Calu3 (cell line): ENCODE measurements at regions not wholly inside any gene's neighbourhood (a gene's known extent, or its start where the extent isn't known, plus 50 kb on each side); places are given as distances from the start of the nearest gene placed in this dataset.

Source experiments
- BruUV-seq: library from RNA; stranded (reverse); fragments of 400-500 nt; replicated peaks from 2 replicates; lab custom pipeline; 2021; lab: Mats Ljungman, UMichigan
- CTCF ChIA-PET: fragments of 300-600 bp; sonication (Branson Sonifier 250); formaldehyde crosslinking; loops from one replicate; lab custom pipeline; 2022; ENCODE audit warnings: antibody characterized with exemption; lab: Charles Lee
- DNase-seq: peaks from one replicate; pipeline ENCODE4 v3.0.0; 2022
- H3K27ac Mint-ChIP-seq: one replicate; pipeline ENCODE4 v1.8.0; 2022; ENCODE audit warnings: mixed read lengths; ENCODE audit not compliant: unreplicated experiment
- H3K27me3 Mint-ChIP-seq: one replicate; pipeline ENCODE4 v1.8.0; 2022; ENCODE audit warnings: mixed read lengths; ENCODE audit not compliant: unreplicated experiment
- H3K36me3 Mint-ChIP-seq: one replicate; pipeline ENCODE4 v1.8.0; 2022; ENCODE audit warnings: mild to moderate bottlenecking, moderate library complexity, mixed read lengths; ENCODE audit not compliant: insufficient read depth, unreplicated experiment
- H3K4me1 Mint-ChIP-seq: one replicate; pipeline ENCODE4 v1.8.0; 2022; ENCODE audit warnings: mild to moderate bottlenecking, low read depth, mixed read lengths; ENCODE audit not compliant: unreplicated experiment
- H3K4me3 Mint-ChIP-seq: one replicate; pipeline ENCODE4 v1.8.0; 2022; ENCODE audit warnings: mild to moderate bottlenecking, low read depth, moderate library complexity, mixed read lengths; ENCODE audit not compliant: unreplicated experiment
- H3K9me3 Mint-ChIP-seq: one replicate; pipeline ENCODE4 v1.8.0; 2022; ENCODE audit warnings: low read depth, mixed read lengths; ENCODE audit not compliant: unreplicated experiment
- intact Hi-C: fragments of 100-400 bp; cut with micrococcal nuclease; formaldehyde crosslinking; loops from one replicate; pipeline ENCODE4 v1.10.0; 2022; ENCODE audit not compliant: unreplicated experiment
- TF ChIP-seq, protein P1 (sequence below): fragments of 200-600 bp; IDR thresholded peaks from one replicate; pipeline ENCODE4 v1.8.0; 2022; ENCODE audit warnings: antibody characterized with exemption; ENCODE audit not compliant: unreplicated experiment

- Mint-ChIP-seq H3K27me3 (peaks cover 9% of the 10 kb centered on the region), H3K4me3 (no peak overlapping the region), H3K27ac (no peak overlapping the region), H3K4me1 (peaks cover 3% of the 10 kb centered on the region), H3K9me3 (peaks cover 10% of the 10 kb centered on the region), H3K36me3 (no peaks in the 10 kb centered on the region)
- no peak for DNase-seq
- TF ChIP-seq, protein P1, sequence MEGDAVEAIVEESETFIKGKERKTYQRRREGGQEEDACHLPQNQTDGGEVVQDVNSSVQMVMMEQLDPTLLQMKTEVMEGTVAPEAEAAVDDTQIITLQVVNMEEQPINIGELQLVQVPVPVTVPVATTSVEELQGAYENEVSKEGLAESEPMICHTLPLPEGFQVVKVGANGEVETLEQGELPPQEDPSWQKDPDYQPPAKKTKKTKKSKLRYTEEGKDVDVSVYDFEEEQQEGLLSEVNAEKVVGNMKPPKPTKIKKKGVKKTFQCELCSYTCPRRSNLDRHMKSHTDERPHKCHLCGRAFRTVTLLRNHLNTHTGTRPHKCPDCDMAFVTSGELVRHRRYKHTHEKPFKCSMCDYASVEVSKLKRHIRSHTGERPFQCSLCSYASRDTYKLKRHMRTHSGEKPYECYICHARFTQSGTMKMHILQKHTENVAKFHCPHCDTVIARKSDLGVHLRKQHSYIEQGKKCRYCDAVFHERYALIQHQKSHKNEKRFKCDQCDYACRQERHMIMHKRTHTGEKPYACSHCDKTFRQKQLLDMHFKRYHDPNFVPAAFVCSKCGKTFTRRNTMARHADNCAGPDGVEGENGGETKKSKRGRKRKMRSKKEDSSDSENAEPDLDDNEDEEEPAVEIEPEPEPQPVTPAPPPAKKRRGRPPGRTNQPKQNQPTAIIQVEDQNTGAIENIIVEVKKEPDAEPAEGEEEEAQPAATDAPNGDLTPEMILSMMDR, result no peak
- CTCF ChIA-PET, result no interaction called here
- intact Hi-C loops, result no loop called here
- BruUV-seq, result no TSS peak
These were observed 923.7 kb downstream of the SLC4A3 start for GRCh38 chr2:220550995-220551700.

DNA sequence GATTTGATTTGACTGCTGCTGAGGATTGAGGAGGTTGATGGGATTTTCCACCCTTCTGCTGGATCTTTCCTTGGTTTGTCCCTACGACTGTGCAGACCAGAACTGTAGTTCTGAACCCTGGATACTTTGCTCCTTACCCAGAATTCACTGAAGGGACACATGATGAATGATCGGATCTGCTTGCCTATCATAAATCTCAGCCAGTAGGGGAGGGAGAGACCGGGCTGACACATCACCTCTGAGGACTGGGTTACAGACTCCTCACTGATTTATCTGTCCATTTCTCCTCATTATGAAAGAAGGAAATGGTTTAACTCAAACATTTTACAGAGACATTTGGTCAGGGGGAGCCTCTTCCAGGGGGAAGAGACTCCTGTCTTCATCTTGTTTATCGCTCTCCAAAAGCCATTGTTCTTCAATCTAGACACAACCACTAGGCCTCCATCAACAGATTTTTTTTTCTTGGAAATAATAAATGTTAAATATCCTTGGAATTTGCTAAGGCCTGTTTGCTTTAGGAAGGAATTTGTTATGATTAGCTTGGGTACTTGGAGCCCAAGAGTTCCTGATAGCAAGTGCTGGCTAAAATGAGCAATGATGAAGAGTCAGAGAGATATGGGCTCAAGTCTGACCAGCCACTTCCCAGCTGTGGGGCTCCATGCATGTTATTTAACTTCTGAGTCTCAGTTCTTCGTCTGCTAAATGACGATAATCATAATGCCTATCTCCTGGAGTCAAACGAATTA lies 925.5 kb downstream of the SLC4A3 start:
- Mint-ChIP-seq H3K27me3 (no peaks in the 10 kb centered on the region), H3K36me3 (no peaks in the 10 kb centered on the region), H3K4me1 (peaks cover 12% of the 10 kb centered on the region), H3K27ac (no peak overlapping the region), H3K4me3 (no peak overlapping the region), H3K9me3 (no peaks in the 10 kb centered on the region)
- no peak for DNase-seq
- TF ChIP-seq, protein P1, result no peak
- intact Hi-C loops, result no loop called here
- CTCF ChIA-PET, result no interaction called here
- no TSS peak for BruUV-seq

- TF ChIP-seq, protein P1, result no peak
- Mint-ChIP-seq H3K4me3 (no peak overlapping the region), H3K27me3 (no peaks in the 10 kb centered on the region), H3K4me1 (peaks cover 12% of the 10 kb centered on the region), H3K27ac (no peak overlapping the region), H3K36me3 (no peaks in the 10 kb centered on the region), H3K9me3 (peaks cover 3% of the 10 kb centered on the region)
- no TSS peak for BruUV-seq
- DNase-seq, result no peak
- intact Hi-C loops, result no loop called here
- CTCF ChIA-PET, result interaction anchor here (0.7 kb wide), 2 partner anchors 336 to 521 kb away, joined by 3 to 10 read pairs; no protein-coding TSS in a partner anchor
These were observed 928.7 kb downstream of the SLC4A3 start for GRCh38 chr2:220555961-220556630.

DNA sequence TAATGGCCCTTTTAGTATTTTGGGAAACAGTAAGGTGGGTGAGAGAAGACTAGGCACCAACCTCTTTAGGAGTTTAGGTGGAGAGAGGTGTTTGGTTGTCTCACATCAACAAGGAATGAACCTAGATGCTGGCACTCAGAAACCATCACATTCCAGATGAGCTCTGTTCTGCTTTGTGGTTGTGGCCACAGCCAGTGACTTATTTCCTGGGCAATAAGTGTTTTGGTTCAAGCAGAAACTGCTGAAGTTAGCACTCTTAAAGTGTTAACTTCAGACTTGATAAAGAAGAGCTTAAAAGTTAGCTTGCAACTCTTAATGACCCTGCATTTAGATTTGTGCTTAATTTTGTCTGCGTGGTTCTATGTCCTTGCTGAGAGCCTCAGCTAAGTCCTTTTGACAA lies 929.2 kb downstream of the SLC4A3 start:
- intact Hi-C loops, result no loop called here
- BruUV-seq, result no TSS peak
- Mint-ChIP-seq H3K36me3 (no peaks in the 10 kb centered on the region), H3K27ac (no peak overlapping the region), H3K4me1 (peaks cover 12% of the 10 kb centered on the region), H3K4me3 (no peak overlapping the region), H3K9me3 (peaks cover 3% of the 10 kb centered on the region), H3K27me3 (no peaks in the 10 kb centered on the region)
- CTCF ChIA-PET, result no interaction called here
- DNase-seq, result no peak
- TF ChIP-seq, protein P1, result no peak
